ENCODE measurements at regions not wholly inside any gene's neighbourhood (a gene's known extent, or its start where the extent isn't known, plus 50 kb on each side); places are given as distances from the start of the nearest gene placed in this dataset.

- no peaks in the 10 kb centered on the region for H3K27me3 ChIP-seq (ENCODE audit: insufficient read depth, low read length)
- no peaks in the 10 kb centered on the region for H3K36me3 ChIP-seq (ENCODE audit: control insufficient read depth in 1 of 2, insufficient read depth in 2 of 2, low read length in 2 of 2)
- no peaks in the 10 kb centered on the region for H3K79me2 ChIP-seq (ENCODE audit: control insufficient read depth, insufficient read depth, low read length, poor library complexity)
- H3K14ac ChIP-seq (ENCODE audit: low read length) = no peak overlapping the region
- H3K4me3 ChIP-seq (ENCODE audit: low read depth, low read length) = no peak overlapping the region
- no peak overlapping the region for H3K23ac ChIP-seq (ENCODE audit: low read length)
- H2BK12ac ChIP-seq (ENCODE audit: low read length) = no peak overlapping the region
- no peaks in the 10 kb centered on the region for H3K9me3 ChIP-seq (ENCODE audit: insufficient read depth, low read depth, low read length)
- H3K4me2 ChIP-seq (ENCODE audit: low read length) = no peak overlapping the region
- H4K12ac ChIP-seq (ENCODE audit: low read depth, low read length) = no peak overlapping the region
- no peak overlapping the region for H2AFZ ChIP-seq (ENCODE audit: insufficient read depth, low read length, poor library complexity)
- no peak overlapping the region for H3K18ac ChIP-seq (ENCODE audit: low read length)
- H3K4me1 ChIP-seq (ENCODE audit: control insufficient read depth in 1 of 2, insufficient read depth in 2 of 2, low read length in 2 of 2) = no peaks in the 10 kb centered on the region
- no peak overlapping the region for H4K91ac ChIP-seq (ENCODE audit: low read depth, low read length)
- H2BK5ac ChIP-seq (ENCODE audit: low read depth, low read length, poor library complexity) = no peak overlapping the region
- no peak overlapping the region for H4K8ac ChIP-seq (ENCODE audit: low read depth, low read length)
- no peak for DNase-seq
- H2AK5ac ChIP-seq (ENCODE audit: low read length) = no peak overlapping the region
- H3K27ac ChIP-seq (ENCODE audit: low read depth, low read length) = no peak overlapping the region
- no peak overlapping the region for H2BK120ac ChIP-seq (ENCODE audit: insufficient read depth, low read length, poor library complexity)
- H3K9ac ChIP-seq (ENCODE audit: low read length) = no peak overlapping the region
- H3K4ac ChIP-seq (ENCODE audit: low read depth, low read length) = no peak overlapping the region
- H3K79me1 ChIP-seq (ENCODE audit: low read length) = no peaks in the 10 kb centered on the region
These were observed 115.7 kb upstream of the KCNJ16 start for GRCh38 chr17:69959283-69959682.

GRCh38 chr17:69960755-69961154, 114.3 kb upstream of the KCNJ16 start:
- Histone ChIP-seq H4K12ac (ENCODE audit: low read depth, low read length) (no peak overlapping the region), H3K18ac (ENCODE audit: low read length) (no peak overlapping the region), H3K9ac (ENCODE audit: low read length) (no peak overlapping the region), H3K14ac (ENCODE audit: low read length) (no peak overlapping the region), H3K4ac (ENCODE audit: low read depth, low read length) (no peak overlapping the region), H3K4me3 (ENCODE audit: low read depth, low read length) (no peak overlapping the region), H3K4me2 (ENCODE audit: low read length) (no peak overlapping the region), H4K91ac (ENCODE audit: low read depth, low read length) (no peak overlapping the region), H3K27ac (ENCODE audit: low read depth, low read length) (no peak overlapping the region), H3K79me2 (ENCODE audit: control insufficient read depth, insufficient read depth, low read length, poor library complexity) (no peaks in the 10 kb centered on the region), H3K4me1 (ENCODE audit: control insufficient read depth in 1 of 2, insufficient read depth in 2 of 2, low read length in 2 of 2) (no peaks in the 10 kb centered on the region), H4K8ac (ENCODE audit: low read depth, low read length) (no peak overlapping the region), H3K27me3 (ENCODE audit: insufficient read depth, low read length) (no peaks in the 10 kb centered on the region), H3K23ac (ENCODE audit: low read length) (no peak overlapping the region), H3K9me3 (ENCODE audit: insufficient read depth, low read depth, low read length) (no peaks in the 10 kb centered on the region), H2BK120ac (ENCODE audit: insufficient read depth, low read length, poor library complexity) (no peak overlapping the region), H2AK5ac (ENCODE audit: low read length) (no peak overlapping the region), H3K36me3 (ENCODE audit: control insufficient read depth in 1 of 2, insufficient read depth in 2 of 2, low read length in 2 of 2) (no peaks in the 10 kb centered on the region), H3K79me1 (ENCODE audit: low read length) (no peaks in the 10 kb centered on the region), H2BK5ac (ENCODE audit: low read depth, low read length, poor library complexity) (no peak overlapping the region), H2BK12ac (ENCODE audit: low read length) (no peak overlapping the region), H2AFZ (ENCODE audit: insufficient read depth, low read length, poor library complexity) (no peak overlapping the region)
- no peak for DNase-seq

GRCh38 chr17:69961501-69962145, 113.4 kb upstream of the KCNJ16 start:
- no peak overlapping the region for H4K91ac ChIP-seq (ENCODE audit: low read depth, low read length)
- no peaks in the 10 kb centered on the region for H3K27me3 ChIP-seq (ENCODE audit: insufficient read depth, low read length)
- no peak overlapping the region for H3K18ac ChIP-seq (ENCODE audit: low read length)
- H4K8ac ChIP-seq (ENCODE audit: low read depth, low read length) = no peak overlapping the region
- no peak overlapping the region for H3K23ac ChIP-seq (ENCODE audit: low read length)
- H3K36me3 ChIP-seq (ENCODE audit: control insufficient read depth in 1 of 2, insufficient read depth in 2 of 2, low read length in 2 of 2) = no peaks in the 10 kb centered on the region
- no peaks in the 10 kb centered on the region for H3K4me1 ChIP-seq (ENCODE audit: control insufficient read depth in 1 of 2, insufficient read depth in 2 of 2, low read length in 2 of 2)
- H3K4ac ChIP-seq (ENCODE audit: low read depth, low read length) = no peak overlapping the region
- no peaks in the 10 kb centered on the region for H3K79me2 ChIP-seq (ENCODE audit: control insufficient read depth, insufficient read depth, low read length, poor library complexity)
- no peaks in the 10 kb centered on the region for H3K79me1 ChIP-seq (ENCODE audit: low read length)
- no peak overlapping the region for H4K12ac ChIP-seq (ENCODE audit: low read depth, low read length)
- no peak overlapping the region for H3K4me2 ChIP-seq (ENCODE audit: low read length)
- H3K27ac ChIP-seq (ENCODE audit: low read depth, low read length) = no peak overlapping the region
- H3K14ac ChIP-seq (ENCODE audit: low read length) = no peak overlapping the region
- no peak for DNase-seq
- H2BK12ac ChIP-seq (ENCODE audit: low read length) = no peak overlapping the region
- H2AFZ ChIP-seq (ENCODE audit: insufficient read depth, low read length, poor library complexity) = no peak overlapping the region
- no peak overlapping the region for H3K4me3 ChIP-seq (ENCODE audit: low read depth, low read length)
- no peak overlapping the region for H3K9ac ChIP-seq (ENCODE audit: low read length)
- H2AK5ac ChIP-seq (ENCODE audit: low read length) = no peak overlapping the region
- no peaks in the 10 kb centered on the region for H3K9me3 ChIP-seq (ENCODE audit: insufficient read depth, low read depth, low read length)
- H2BK5ac ChIP-seq (ENCODE audit: low read depth, low read length, poor library complexity) = no peak overlapping the region
- H2BK120ac ChIP-seq (ENCODE audit: insufficient read depth, low read length, poor library complexity) = no peak overlapping the region
- WGBS (ENCODE audit: extremely low coverage, insufficient coverage, insufficient read length) = no CpG with 5 or more reads among the region's 7 CpGs

- WGBS (ENCODE audit: extremely low coverage, insufficient coverage, insufficient read length) = no CpG with 5 or more reads among the region's 2 CpGs
- Histone ChIP-seq H3K18ac (ENCODE audit: low read length) (no peak overlapping the region), H3K4me1 (ENCODE audit: control insufficient read depth in 1 of 2, insufficient read depth in 2 of 2, low read length in 2 of 2) (no peaks in the 10 kb centered on the region), H2AFZ (ENCODE audit: insufficient read depth, low read length, poor library complexity) (no peak overlapping the region), H4K12ac (ENCODE audit: low read depth, low read length) (no peak overlapping the region), H3K4me3 (ENCODE audit: low read depth, low read length) (no peak overlapping the region), H3K27ac (ENCODE audit: low read depth, low read length) (no peak overlapping the region), H2BK12ac (ENCODE audit: low read length) (no peak overlapping the region), H3K4ac (ENCODE audit: low read depth, low read length) (no peak overlapping the region), H3K9ac (ENCODE audit: low read length) (no peak overlapping the region), H3K79me2 (ENCODE audit: control insufficient read depth, insufficient read depth, low read length, poor library complexity) (no peaks in the 10 kb centered on the region), H2BK120ac (ENCODE audit: insufficient read depth, low read length, poor library complexity) (no peak overlapping the region), H3K36me3 (ENCODE audit: control insufficient read depth in 1 of 2, insufficient read depth in 2 of 2, low read length in 2 of 2) (no peaks in the 10 kb centered on the region), H3K23ac (ENCODE audit: low read length) (no peak overlapping the region), H3K14ac (ENCODE audit: low read length) (no peak overlapping the region), H2BK5ac (ENCODE audit: low read depth, low read length, poor library complexity) (no peak overlapping the region), H4K8ac (ENCODE audit: low read depth, low read length) (no peak overlapping the region), H4K91ac (ENCODE audit: low read depth, low read length) (no peak overlapping the region), H3K9me3 (ENCODE audit: insufficient read depth, low read depth, low read length) (no peaks in the 10 kb centered on the region), H3K27me3 (ENCODE audit: insufficient read depth, low read length) (no peaks in the 10 kb centered on the region), H3K79me1 (ENCODE audit: low read length) (no peaks in the 10 kb centered on the region), H2AK5ac (ENCODE audit: low read length) (no peak overlapping the region), H3K4me2 (ENCODE audit: low read length) (no peak overlapping the region)
- DNase-seq = no peak
These were observed 112.5 kb upstream of the KCNJ16 start for GRCh38 chr17:69962436-69962995.
